Endothelial cell of umbilical vein (primary cell): ENCODE measurements at regions not wholly inside any gene's neighbourhood (a gene's known extent, or its start where the extent isn't known, plus 50 kb on each side); places are given as distances from the start of the nearest gene placed in this dataset.

ENCODE experiments used
- BruUV-seq: library from RNA; stranded (reverse); fragments of 400-500 nt; replicated peaks from 2 replicates; lab custom pipeline; 2021; lab: Mats Ljungman, UMichigan
- CTCF ChIA-PET: fragments of 300-600, 350-600 bp; sonication (Branson Sonifier 250); formaldehyde crosslinking; loops from one replicate; lab custom pipeline; 2021; ENCODE audit warnings: antibody characterized with exemption, inconsistent platforms; lab: Charles Lee
- POLR2A ChIA-PET: fragments of 300-600, 350-600 bp; sonication (Branson Sonifier 250); formaldehyde crosslinking; loops from one replicate; lab custom pipeline; 2021; ENCODE audit warnings: antibody characterized with exemption, inconsistent platforms; lab: Charles Lee
- DNase-seq: peaks from one replicate; pipeline ENCODE4 v3.0.0-alpha.2; 2011; ENCODE audit warnings: low read depth, low spot score
- FAIRE-seq: peaks from 2 replicates; lab custom pipeline; 2011; peaks lifted over from hg19 to GRCh38; lab: Jason Lieb, UNC
- H2AFZ ChIP-seq: 2 replicates; pipeline ENCODE4 v1.6.0; 2012; ENCODE audit warnings: low read depth, low read length, control low read depth, inconsistent platforms
- H3K27ac ChIP-seq: 2 replicates; pipeline ENCODE4 v1.5.1; 2011; ENCODE audit warnings: low read depth, mild to moderate bottlenecking, control low read depth, low read length, moderate library complexity; ENCODE audit not compliant: insufficient read depth
- H3K27me3 ChIP-seq, 2 experiments: 2 replicates each; pipeline versions ENCODE4 v1.6.0 to v1.6.1; 2011; ENCODE audit warnings: low read length in 2 of 2, mixed read lengths in 1 of 2; ENCODE audit not compliant: control insufficient read depth in 2 of 2, insufficient read depth in 2 of 2
- H3K36me3 ChIP-seq, 2 experiments: 2 replicates in 1 of 2; 3 replicates in 1 of 2; pipeline ENCODE4 v1.5.1; 2011; ENCODE audit warnings: low read length in 2 of 2, mild to moderate bottlenecking in 1 of 2, moderate library complexity in 1 of 2; ENCODE audit not compliant: control insufficient read depth in 2 of 2, insufficient read depth in 2 of 2; ENCODE audit errors: extremely low read depth in 1 of 2
- H3K4me1 ChIP-seq: 3 replicates; pipeline ENCODE4 v1.5.1; 2011; ENCODE audit warnings: mild to moderate bottlenecking, low read length; ENCODE audit not compliant: control insufficient read depth, insufficient read depth; ENCODE audit errors: extremely low read depth
- H3K4me2 ChIP-seq: 2 replicates; pipeline ENCODE4 v1.6.1; 2011; ENCODE audit warnings: low read length, control low read depth, mixed read lengths; ENCODE audit not compliant: insufficient read depth
- H3K4me3 ChIP-seq, 3 experiments: fragments of 200-600 bp in 1 of 3; sonication (generic), shearing (Covaris generic) in 1 of 3; replicated peaks in 1 of 3; 2 replicates each; pipeline ENCODE4 v1.5.1; 2011 to 2016; ENCODE audit warnings: control low read depth in 3 of 3, low read length in 3 of 3, mild to moderate bottlenecking in 2 of 3, inconsistent platforms in 1 of 3, low read depth in 1 of 3, moderate library complexity in 1 of 3; ENCODE audit not compliant: insufficient read depth in 1 of 3
- H3K79me2 ChIP-seq: 2 replicates; pipeline ENCODE4 v1.6.0; 2012; ENCODE audit warnings: low read length, inconsistent platforms; ENCODE audit not compliant: control insufficient read depth, insufficient read depth
- H3K9ac ChIP-seq: replicated peaks from 2 replicates; pipeline ENCODE3; 2011; ENCODE audit warnings: low read length, control low read depth; ENCODE audit not compliant: insufficient read depth; ENCODE audit errors: extremely low read depth
- H3K9me1 ChIP-seq: replicated peaks from 3 replicates; pipeline ENCODE4 v1.6.0; 2011; ENCODE audit warnings: mild to moderate bottlenecking, low read length; ENCODE audit not compliant: control insufficient read depth, insufficient read depth; ENCODE audit errors: extremely low read depth
- H3K9me3 ChIP-seq: replicated peaks from 2 replicates; pipeline ENCODE4 v1.5.1; 2012; ENCODE audit warnings: low read length, inconsistent platforms; ENCODE audit not compliant: control insufficient read depth, insufficient read depth
- H4K20me1 ChIP-seq: replicated peaks from 2 replicates; pipeline ENCODE3; 2011; ENCODE audit warnings: mild to moderate bottlenecking, low read length; ENCODE audit not compliant: control insufficient read depth, insufficient read depth; ENCODE audit errors: extremely low read depth
- EZH2 ChIP-seq: IDR thresholded peaks from 2 replicates; pipeline ENCODE4 v1.6.1; 2012; ENCODE audit warnings: borderline replicate concordance, low read depth, mild to moderate bottlenecking, moderate library complexity, low read length, inconsistent platforms; ENCODE audit not compliant: severe bottlenecking
- FOS ChIP-seq: IDR thresholded peaks from 2 replicates; pipeline ENCODE4 v1.6.1; 2011; ENCODE audit warnings: mild to moderate bottlenecking, low read length, moderate library complexity, borderline replicate concordance; ENCODE audit not compliant: insufficient read depth
- GATA2 ChIP-seq: IDR thresholded peaks from 2 replicates; pipeline ENCODE4 v1.7.0; 2011; ENCODE audit warnings: low read depth, mild to moderate bottlenecking, moderate library complexity, mixed read lengths, low read length; ENCODE audit not compliant: insufficient read length, insufficient read depth
- JUN ChIP-seq: IDR thresholded peaks from 2 replicates; pipeline ENCODE4 v1.6.1; 2011; ENCODE audit warnings: borderline replicate concordance, low read depth; ENCODE audit not compliant: insufficient read length, insufficient read depth
- MYC ChIP-seq: IDR thresholded peaks from one replicate; pipeline ENCODE4 v1.6.1; 2011; ENCODE audit warnings: mild to moderate bottlenecking, low read depth, low read length
- POLR2A ChIP-seq: IDR thresholded peaks from 2 replicates; pipeline ENCODE4 v1.6.1; 2012; ENCODE audit warnings: low read depth, mild to moderate bottlenecking, control low read depth, low read length
- POLR2AphosphoS5 ChIP-seq: IDR thresholded peaks from 2 replicates; pipeline ENCODE4 v1.6.1; 2012; ENCODE audit warnings: low read depth, mild to moderate bottlenecking, control low read depth, low read length, moderate library complexity; ENCODE audit not compliant: insufficient read depth
- dilution Hi-C: fragments of 300-500 bp; cut with MboI; formaldehyde crosslinking; loops from one replicate; pipeline ENCODE4 v1.15.0; 2019; ENCODE audit warnings: low sequenced_read_pairs; ENCODE audit not compliant: extremely low pct_ligation_motif_present
- intact Hi-C: fragments of 100-400 bp; cut with micrococcal nuclease; formaldehyde crosslinking; loops from one replicate; pipeline ENCODE4 v1.10.0; 2022
- TF ChIP-seq, protein P1 (sequence below): IDR thresholded peaks from 2 replicates; pipeline ENCODE4 v1.6.1; 2011; ENCODE audit not compliant: insufficient read depth, insufficient read length
- TF ChIP-seq, protein P2 (sequence below), 2 donors: IDR thresholded peaks; 1 replicate in 1 of 2; 2 replicates in 1 of 2; pipeline ENCODE4 v1.5.1; 2011; ENCODE audit warnings: low read length in 2 of 2, mild to moderate bottlenecking in 2 of 2, moderate library complexity in 2 of 2, control low read depth in 1 of 2, inconsistent platforms in 1 of 2, low read depth in 1 of 2; ENCODE audit not compliant: insufficient read depth in 1 of 2; ENCODE audit errors: extremely low read depth in 1 of 2

DNA sequence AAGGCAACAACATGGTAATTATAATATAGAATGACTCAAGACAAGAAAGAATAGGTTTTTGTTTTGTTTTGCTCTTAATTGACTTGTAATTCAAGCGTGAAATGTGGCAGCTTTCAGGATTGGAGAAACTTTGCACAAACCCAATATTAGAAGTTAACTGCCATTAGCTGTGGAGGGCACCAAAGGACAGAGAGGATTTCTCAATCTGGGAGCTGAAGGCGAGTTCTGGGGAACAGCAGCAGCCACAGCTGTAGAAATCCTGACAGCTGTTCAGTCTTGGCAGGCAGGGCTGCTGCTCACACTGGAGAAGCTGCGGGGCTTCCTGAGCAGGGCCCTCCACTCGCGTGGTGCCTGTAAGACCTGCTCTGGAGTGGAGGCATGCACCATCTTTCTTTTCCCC, 182.2 kb upstream of the IL12A start:
- H4K20me1 ChIP-seq: no peaks in the 10 kb centered on the region
- TF ChIP-seq MYC: no peak
- TF ChIP-seq, protein P1, sequence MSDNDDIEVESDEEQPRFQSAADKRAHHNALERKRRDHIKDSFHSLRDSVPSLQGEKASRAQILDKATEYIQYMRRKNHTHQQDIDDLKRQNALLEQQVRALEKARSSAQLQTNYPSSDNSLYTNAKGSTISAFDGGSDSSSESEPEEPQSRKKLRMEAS: no peak
- TF ChIP-seq EZH2: no peak
- ChIA-PET POLR2A (interaction anchor here (0.6 kb wide), 1 partner anchor 41 kb away, joined by 3 read pairs; no protein-coding TSS in a partner anchor), CTCF (interaction anchor here (0.7 to 7.2 kb wide), 17 partner anchors 18 to 541 kb away, joined by 3 to 124 read pairs (median 20); partner anchors contain the start of gene IL12A)
- intact Hi-C loops (loop anchor here (10.0 kb wide), 1 partner anchor 352 kb away; no protein-coding TSS in a partner anchor), dilution Hi-C loops (no loop called here)
- H3K27ac ChIP-seq: no peak overlapping the region
- no peaks in the 10 kb centered on the region for H3K9me3 ChIP-seq
- H3K27me3 ChIP-seq: no peaks in the 10 kb centered on the region
- no peak overlapping the region for H3K9ac ChIP-seq
- DNase-seq (no peak), FAIRE-seq (no peak)
- no peak overlapping the region for H3K4me2 ChIP-seq
- no peak overlapping the region for H3K4me3 ChIP-seq
- peaks cover 18% of the 10 kb centered on the region for H3K4me1 ChIP-seq
- peaks cover 72% of the 10 kb centered on the region for H3K79me2 ChIP-seq
- H2AFZ ChIP-seq: no peak overlapping the region
- BruUV-seq: no TSS peak
- no peaks in the 10 kb centered on the region for H3K36me3 ChIP-seq
- no peaks in the 10 kb centered on the region for H3K9me1 ChIP-seq

DNA sequence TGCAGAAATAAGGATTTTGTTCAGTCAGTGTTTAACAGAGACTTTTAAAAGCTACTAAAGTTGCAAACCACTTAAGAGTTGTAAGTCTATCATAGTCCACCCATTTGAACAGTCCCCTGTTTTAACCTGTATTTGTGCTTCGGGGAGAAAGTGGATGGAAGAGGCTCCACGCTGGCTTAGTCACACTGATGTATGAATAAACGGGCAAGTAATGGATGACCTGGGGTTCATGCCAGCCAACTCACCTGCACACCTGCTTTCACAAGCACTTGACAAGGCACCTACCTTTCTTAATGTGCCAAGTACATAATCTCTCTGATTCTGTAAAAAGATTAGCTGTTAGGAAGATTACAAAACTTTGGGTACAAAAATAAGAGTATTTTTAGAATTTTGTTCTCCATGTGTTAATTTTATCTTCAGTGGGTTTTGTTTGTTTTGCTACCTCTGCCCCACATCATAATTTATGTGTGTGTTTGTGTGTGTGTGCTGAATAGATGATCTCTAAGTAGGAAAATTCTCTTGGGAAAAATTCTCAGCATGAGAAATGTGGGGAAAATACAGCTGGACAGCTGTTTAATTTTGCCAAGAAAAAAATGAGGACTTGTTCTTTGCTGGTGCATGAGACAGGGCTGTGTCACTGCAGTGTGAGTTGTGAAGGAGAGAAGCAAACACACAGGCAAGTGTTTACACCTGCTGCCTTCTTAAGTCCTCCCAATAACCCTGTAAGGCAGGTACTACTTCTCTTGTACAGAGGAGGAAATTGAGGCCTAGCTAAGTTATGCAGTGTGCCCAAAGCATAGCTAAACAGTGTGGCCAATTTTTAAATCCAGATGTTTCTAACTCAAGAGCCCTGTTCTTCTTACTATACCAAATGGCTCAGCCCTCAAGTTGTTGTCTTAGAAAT, 181.2 kb upstream of the IL12A start:
- no peak overlapping the region for H3K27ac ChIP-seq
- DNase-seq (no peak), FAIRE-seq (no peak)
- H3K79me2 ChIP-seq: peaks cover 75% of the 10 kb centered on the region
- peaks cover 18% of the 10 kb centered on the region for H3K4me1 ChIP-seq
- no peak overlapping the region for H3K9ac ChIP-seq
- no peak overlapping the region for H3K4me3 ChIP-seq
- H3K36me3 ChIP-seq: no peaks in the 10 kb centered on the region
- H3K27me3 ChIP-seq: no peaks in the 10 kb centered on the region
- dilution Hi-C loops: no loop called here
- no peak for TF ChIP-seq POLR2A
- no peak for TF ChIP-seq GATA2
- TF ChIP-seq FOS: no peak
- TF ChIP-seq EZH2: no peak
- TF ChIP-seq, protein P1: no peak
- no peak for TF ChIP-seq JUN
- no peak for TF ChIP-seq POLR2AphosphoS5
- no peak for TF ChIP-seq MYC
- TF ChIP-seq, protein P2, sequence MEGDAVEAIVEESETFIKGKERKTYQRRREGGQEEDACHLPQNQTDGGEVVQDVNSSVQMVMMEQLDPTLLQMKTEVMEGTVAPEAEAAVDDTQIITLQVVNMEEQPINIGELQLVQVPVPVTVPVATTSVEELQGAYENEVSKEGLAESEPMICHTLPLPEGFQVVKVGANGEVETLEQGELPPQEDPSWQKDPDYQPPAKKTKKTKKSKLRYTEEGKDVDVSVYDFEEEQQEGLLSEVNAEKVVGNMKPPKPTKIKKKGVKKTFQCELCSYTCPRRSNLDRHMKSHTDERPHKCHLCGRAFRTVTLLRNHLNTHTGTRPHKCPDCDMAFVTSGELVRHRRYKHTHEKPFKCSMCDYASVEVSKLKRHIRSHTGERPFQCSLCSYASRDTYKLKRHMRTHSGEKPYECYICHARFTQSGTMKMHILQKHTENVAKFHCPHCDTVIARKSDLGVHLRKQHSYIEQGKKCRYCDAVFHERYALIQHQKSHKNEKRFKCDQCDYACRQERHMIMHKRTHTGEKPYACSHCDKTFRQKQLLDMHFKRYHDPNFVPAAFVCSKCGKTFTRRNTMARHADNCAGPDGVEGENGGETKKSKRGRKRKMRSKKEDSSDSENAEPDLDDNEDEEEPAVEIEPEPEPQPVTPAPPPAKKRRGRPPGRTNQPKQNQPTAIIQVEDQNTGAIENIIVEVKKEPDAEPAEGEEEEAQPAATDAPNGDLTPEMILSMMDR (IDR thresholded peaks at IDR 0.05; ENCODE audit: extremely low read depth in 1 of 2, insufficient read depth in 1 of 2, low read depth in 1 of 2, low read length in 2 of 2): no peak
- no peak overlapping the region for H2AFZ ChIP-seq
- no peaks in the 10 kb centered on the region for H3K9me3 ChIP-seq
- ChIA-PET CTCF (interaction anchor here (0.6 to 7.2 kb wide), 13 partner anchors 11 to 543 kb away, joined by 3 to 124 read pairs (median 3); partner anchors contain the start of gene IL12A), POLR2A (no interaction called here)
- intact Hi-C loops: loop anchor here (10.0 kb wide), 1 partner anchor 353 kb away; no protein-coding TSS in a partner anchor
- no peaks in the 10 kb centered on the region for H4K20me1 ChIP-seq
- BruUV-seq: no TSS peak
- no peak overlapping the region for H3K4me2 ChIP-seq
- H3K9me1 ChIP-seq: no peaks in the 10 kb centered on the region
